HUES48 (cell line): ENCODE measurements at regions not wholly inside any gene's neighbourhood (a gene's known extent, or its start where the extent isn't known, plus 50 kb on each side); places are given as distances from the start of the nearest gene placed in this dataset.
A peak's percentile ranks its signal among the peaks of the same experiment; 100 is the strongest.
"Not testable (repeated sequence)": the region's sequence is repeated elsewhere in the genome, so short reads cannot be mapped to it uniquely, and the experiment has no call there.

ENCODE experiments used
- H3K27ac ChIP-seq: one replicate; pipeline ENCODE4 v1.7.0; 2013; ENCODE audit warnings: low read depth, low read length, inconsistent platforms
- H3K27me3 ChIP-seq: 2 replicates; pipeline ENCODE4 v1.6.1; 2013; ENCODE audit warnings: mild to moderate bottlenecking, low read length; ENCODE audit not compliant: control insufficient read depth, insufficient read depth
- H3K36me3 ChIP-seq: 2 replicates; pipeline ENCODE4 v1.6.1; 2013; ENCODE audit warnings: low read length; ENCODE audit not compliant: control insufficient read depth, insufficient read depth
- H3K4me1 ChIP-seq: 2 replicates; pipeline ENCODE4 v1.6.1; 2013; ENCODE audit warnings: mild to moderate bottlenecking, low read length; ENCODE audit not compliant: control insufficient read depth, insufficient read depth
- H3K4me3 ChIP-seq: 2 replicates; pipeline ENCODE4 v1.5.1; 2013; ENCODE audit warnings: mild to moderate bottlenecking, low read depth, low read length
- H3K9ac ChIP-seq: 2 replicates; pipeline ENCODE4 v1.6.1; 2013; ENCODE audit warnings: mild to moderate bottlenecking, low read depth, low read length, moderate library complexity
- H3K9me3 ChIP-seq: 2 replicates; pipeline ENCODE4 v1.6.1; 2013; ENCODE audit warnings: low read length; ENCODE audit not compliant: control insufficient read depth, insufficient read depth

GRCh38 chr3:155995525-155996370 is 124.6 kb upstream of the KCNAB1 start:
- Histone ChIP-seq H3K27me3 (no peaks in the 10 kb centered on the region), H3K36me3 (no peaks in the 10 kb centered on the region), H3K4me3 (no peak overlapping the region), H3K9ac (no peak overlapping the region), H3K9me3 (no peaks in the 10 kb centered on the region), H3K4me1 (0 out of 2 replicates have a peak, but pooled peaks cover 3% of the 10 kb centered on the region), H3K27ac (no peak overlapping the region)

GRCh38 chr3:155996882-155997281 is 123.5 kb upstream of the KCNAB1 start:
- no peaks in the 10 kb centered on the region for H3K9me3 ChIP-seq
- 0 out of 2 replicates have a peak, but pooled peaks cover 3% of the 10 kb centered on the region for H3K4me1 ChIP-seq
- no peak overlapping the region for H3K9ac ChIP-seq
- H3K36me3 ChIP-seq = no peaks in the 10 kb centered on the region
- no peak overlapping the region for H3K27ac ChIP-seq
- no peak overlapping the region for H3K4me3 ChIP-seq
- H3K27me3 ChIP-seq = no peaks in the 10 kb centered on the region

- not testable (repeated sequence) for H3K27me3 ChIP-seq, H3K4me3 ChIP-seq, H3K36me3 ChIP-seq, H3K4me1 ChIP-seq, H3K27ac ChIP-seq, H3K9ac ChIP-seq, H3K9me3 ChIP-seq
Observed at GRCh38 chr3:155998173-155998572, 122.2 kb upstream of the KCNAB1 start.

- Histone ChIP-seq H3K4me1 (peaks cover 17% of the 10 kb centered on the region), H3K36me3 (no peaks in the 10 kb centered on the region), H3K9ac (no peak overlapping the region), H3K4me3 (peak overlapping the region; percentile 27; the same call in 1 of the 2 replicates), H3K9me3 (no peaks in the 10 kb centered on the region), H3K27me3 (no peaks in the 10 kb centered on the region), H3K27ac (peak overlapping the region; percentile 56)
Observed at GRCh38 chr3:156005736-156006135, 114.6 kb upstream of the KCNAB1 start.

- no peak overlapping the region for H3K4me3 ChIP-seq
- H3K4me1 ChIP-seq = peaks cover 8% of the 10 kb centered on the region
- no peak overlapping the region for H3K27ac ChIP-seq
- no peak overlapping the region for H3K9ac ChIP-seq
- H3K27me3 ChIP-seq = no peaks in the 10 kb centered on the region
- no peaks in the 10 kb centered on the region for H3K9me3 ChIP-seq
- no peaks in the 10 kb centered on the region for H3K36me3 ChIP-seq
Observed at GRCh38 chr3:156010829-156011228, 109.5 kb upstream of the KCNAB1 start.

GRCh38 chr3:156014489-156014888 is 105.9 kb upstream of the KCNAB1 start:
- Histone ChIP-seq H3K4me1 (no peaks in the 10 kb centered on the region), H3K4me3 (no peak overlapping the region), H3K9me3 (no peaks in the 10 kb centered on the region), H3K36me3 (no peaks in the 10 kb centered on the region), H3K27ac (no peak overlapping the region), H3K9ac (no peak overlapping the region), H3K27me3 (no peaks in the 10 kb centered on the region)

- Histone ChIP-seq H3K9ac (no peak overlapping the region), H3K4me3 (no peak overlapping the region), H3K4me1 (peaks cover 10% of the 10 kb centered on the region), H3K9me3 (no peaks in the 10 kb centered on the region), H3K36me3 (no peaks in the 10 kb centered on the region), H3K27me3 (no peaks in the 10 kb centered on the region), H3K27ac (no peak overlapping the region)
Observed at GRCh38 chr3:156016902-156017301, 103.5 kb upstream of the KCNAB1 start.

- Histone ChIP-seq H3K9ac (no peak overlapping the region), H3K27ac (no peak overlapping the region), H3K27me3 (no peaks in the 10 kb centered on the region), H3K4me1 (peaks cover 10% of the 10 kb centered on the region), H3K36me3 (no peaks in the 10 kb centered on the region), H3K4me3 (no peak overlapping the region), H3K9me3 (no peaks in the 10 kb centered on the region)
Observed at GRCh38 chr3:156017352-156018030, 102.9 kb upstream of the KCNAB1 start.

GRCh38 chr3:156024904-156025533 is 95.4 kb upstream of the KCNAB1 start:
- Histone ChIP-seq H3K27ac (peak overlapping the region; percentile 45), H3K4me1 (peaks cover 14% of the 10 kb centered on the region), H3K27me3 (no peaks in the 10 kb centered on the region), H3K9me3 (no peaks in the 10 kb centered on the region), H3K4me3 (no peak overlapping the region), H3K36me3 (no peaks in the 10 kb centered on the region), H3K9ac (no peak overlapping the region)

- no peak overlapping the region for H3K9ac ChIP-seq
- peaks cover 29% of the 10 kb centered on the region for H3K4me1 ChIP-seq
- H3K27me3 ChIP-seq = no peaks in the 10 kb centered on the region
- no peaks in the 10 kb centered on the region for H3K9me3 ChIP-seq
- no peak overlapping the region for H3K4me3 ChIP-seq
- no peak overlapping the region for H3K27ac ChIP-seq
- no peaks in the 10 kb centered on the region for H3K36me3 ChIP-seq
Observed at GRCh38 chr3:156029208-156029607, 91.2 kb upstream of the KCNAB1 start.

GRCh38 chr3:156030723-156031122 is 89.7 kb upstream of the KCNAB1 start:
- no peak overlapping the region for H3K4me3 ChIP-seq
- no peak overlapping the region for H3K9ac ChIP-seq
- peak overlapping the region; percentile 45 for H3K27ac ChIP-seq
- no peaks in the 10 kb centered on the region for H3K27me3 ChIP-seq
- no peaks in the 10 kb centered on the region for H3K36me3 ChIP-seq
- peaks cover 21% of the 10 kb centered on the region for H3K4me1 ChIP-seq
- no peaks in the 10 kb centered on the region for H3K9me3 ChIP-seq
